Smooth muscle cell (in vitro differentiated cells): ENCODE measurements at regions not wholly inside any gene's neighbourhood (a gene's known extent, or its start where the extent isn't known, plus 50 kb on each side); places are given as distances from the start of the nearest gene placed in this dataset.
"Not testable (repeated sequence)": the region's sequence is repeated elsewhere in the genome, so short reads cannot be mapped to it uniquely, and the experiment has no call there.

ENCODE experiments used
- DNase-seq: peaks from one replicate; lab custom pipeline; 2025; ENCODE audit not compliant: unreplicated experiment; lab: John Stamatoyannopoulos, UW
- H2AFZ ChIP-seq: fragments of 200-600 bp; sonication (generic); 2 replicates; pipeline ENCODE4 v1.6.0; 2016; ENCODE audit warnings: antibody characterized with exemption, low read depth, mild to moderate bottlenecking
- H3F3A ChIP-seq: fragments of 200-600 bp; sonication (generic); 2 replicates; pipeline ENCODE4 v1.6.0; 2017; ENCODE audit warnings: antibody characterized with exemption, low read depth
- H3K27ac ChIP-seq: fragments of 200-600 bp; sonication (generic); 2 replicates; pipeline ENCODE4 v1.5.1; 2016; ENCODE audit warnings: low read depth, mild to moderate bottlenecking
- H3K27me3 ChIP-seq: fragments of 200-600 bp; sonication (generic); 2 replicates; pipeline ENCODE4 v1.6.1; 2016; ENCODE audit warnings: low read depth, mild to moderate bottlenecking
- H3K36me3 ChIP-seq: fragments of 200-600 bp; sonication (generic); 2 replicates; pipeline ENCODE4 v1.5.1; 2016; ENCODE audit warnings: low read depth
- H3K4me1 ChIP-seq: fragments of 200-600 bp; sonication (generic); 2 replicates; pipeline ENCODE4 v1.5.1; 2016; ENCODE audit warnings: low read depth
- H3K4me2 ChIP-seq: fragments of 200-600 bp; sonication (generic); 2 replicates; pipeline ENCODE4 v1.6.0; 2016; ENCODE audit warnings: mild to moderate bottlenecking
- H3K4me3 ChIP-seq: fragments of 200-600 bp; sonication (generic); 2 replicates; pipeline ENCODE4 v1.5.1; 2016; ENCODE audit warnings: mild to moderate bottlenecking
- H3K79me2 ChIP-seq: fragments of 200-600 bp; sonication (generic); 2 replicates; pipeline ENCODE4 v1.6.0; 2016; ENCODE audit warnings: low read depth, mild to moderate bottlenecking
- H3K9ac ChIP-seq: fragments of 200-600 bp; sonication (generic); 2 replicates; pipeline ENCODE4 v1.6.0; 2016; ENCODE audit warnings: low read depth
- H3K9me3 ChIP-seq: fragments of 200-600 bp; sonication (generic); replicated peaks from 2 replicates; pipeline ENCODE4 v1.5.1; 2016; ENCODE audit warnings: low read depth
- H4K20me1 ChIP-seq: fragments of 200-600 bp; sonication (generic); 2 replicates; pipeline ENCODE4 v1.6.0; 2016; ENCODE audit warnings: low read depth
- CTCF ChIP-seq: fragments of 200-600 bp; sonication (generic); IDR thresholded peaks from 2 replicates; pipeline ENCODE4 v1.5.1; 2017; ENCODE audit warnings: borderline replicate concordance, mild to moderate bottlenecking, antibody characterized with exemption; ENCODE audit not compliant: insufficient read depth, poor library complexity, severe bottlenecking
- WGBS: methylation state at CpG from one replicate; pipeline ENCODE4 v1.1.7; 2016; ENCODE audit warnings: low lambda C conversion rate; 5-methylcytosine and 5-hydroxymethylcytosine counted together

- no peaks in the 10 kb centered on the region for H3K9me3 ChIP-seq
- no peaks in the 10 kb centered on the region for H3K27me3 ChIP-seq
- no peaks in the 10 kb centered on the region for H3F3A ChIP-seq
- no peak for DNase-seq
- H3K4me2 ChIP-seq, result no peak overlapping the region
- H3K27ac ChIP-seq, result no peak overlapping the region
- no peak overlapping the region for H2AFZ ChIP-seq
- 77% methylated on average over 2 of the region's 2 CpGs for whole genome bisulfite sequencing
- no peak overlapping the region for H3K9ac ChIP-seq
- H3K4me1 ChIP-seq, result peaks cover 13% of the 10 kb centered on the region
- no peaks in the 10 kb centered on the region for H3K79me2 ChIP-seq
- no peaks in the 10 kb centered on the region for H4K20me1 ChIP-seq
- no peak for TF ChIP-seq CTCF
- H3K4me3 ChIP-seq, result no peak overlapping the region
- no peaks in the 10 kb centered on the region for H3K36me3 ChIP-seq
Measured at GRCh38 chr5:83408719-83409118, 62.8 kb upstream of the VCAN start.

GRCh38 chr5:83409776-83410175 is 61.8 kb upstream of the VCAN start:
- not testable (repeated sequence) for H3K36me3 ChIP-seq, H3K4me1 ChIP-seq, H3K27ac ChIP-seq, H3K4me2 ChIP-seq, H3K9ac ChIP-seq, H3K9me3 ChIP-seq, H3K27me3 ChIP-seq, H4K20me1 ChIP-seq, DNase-seq, H3K79me2 ChIP-seq, H2AFZ ChIP-seq, H3K4me3 ChIP-seq, H3F3A ChIP-seq
- 95% methylated on average over 2 of the region's 2 CpGs for WGBS

GRCh38 chr5:83410319-83410718 is 61.2 kb upstream of the VCAN start:
- H3K36me3 ChIP-seq, H3K79me2 ChIP-seq, H4K20me1 ChIP-seq, H3K27ac ChIP-seq, H3K9me3 ChIP-seq, H2AFZ ChIP-seq, H3K4me3 ChIP-seq, H3F3A ChIP-seq, H3K4me1 ChIP-seq, H3K9ac ChIP-seq, DNase-seq, H3K4me2 ChIP-seq, H3K27me3 ChIP-seq: not testable (repeated sequence)
- WGBS, result 93% methylated on average over 3 of the region's 3 CpGs

- 56% methylated on average over 1 of the region's 1 CpG for WGBS
- Histone ChIP-seq H2AFZ (peak overlapping the region; percentile 28), H3K27me3 (no peaks in the 10 kb centered on the region), H3K4me1 (no peaks in the 10 kb centered on the region), H3K9me3 (no peaks in the 10 kb centered on the region), H3K36me3 (no peaks in the 10 kb centered on the region), H4K20me1 (no peaks in the 10 kb centered on the region), H3K27ac (no peak overlapping the region), H3K4me2 (no peak overlapping the region), H3K4me3 (no peak overlapping the region), H3K9ac (no peak overlapping the region), H3F3A (no peaks in the 10 kb centered on the region), H3K79me2 (no peaks in the 10 kb centered on the region)
- TF ChIP-seq CTCF, result no peak
- no peak for DNase-seq
Measured at GRCh38 chr5:83414601-83415000, 56.9 kb upstream of the VCAN start.

GRCh38 chr5:83417884-83418283 is 53.7 kb upstream of the VCAN start:
- Histone ChIP-seq H3K4me2 (no peak overlapping the region), H3K27me3 (no peaks in the 10 kb centered on the region), H3K9ac (no peak overlapping the region), H3K36me3 (no peaks in the 10 kb centered on the region), H3F3A (no peaks in the 10 kb centered on the region), H3K4me3 (no peak overlapping the region), H2AFZ (no peak overlapping the region), H3K4me1 (no peaks in the 10 kb centered on the region), H3K9me3 (no peaks in the 10 kb centered on the region), H3K27ac (no peak overlapping the region), H4K20me1 (no peaks in the 10 kb centered on the region), H3K79me2 (no peaks in the 10 kb centered on the region)
- 79% methylated on average over 1 of the region's 1 CpG for WGBS
- no peak for DNase-seq
- TF ChIP-seq CTCF, result no peak
